Right lobe of liver (tissue), 6 donors: ENCODE measurements at regions not wholly inside any gene's neighbourhood (a gene's known extent, or its start where the extent isn't known, plus 50 kb on each side); places are given as distances from the start of the nearest gene placed in this dataset.

Experiments
- ATAC-seq, 4 donors: fragments of 200-7000 bp; cut with Tn5 transposase; one replicate each; pipeline ENCODE4 v1.9.1; 2020; ENCODE audit warnings: mild to moderate bottlenecking in 4 of 4, moderate library complexity in 4 of 4
- DNase-seq, 3 donors: peaks; one replicate each; pipeline ENCODE4 v3.0.0-alpha.2; 2020
- H3K27ac ChIP-seq, 3 donors: fragments of 200-600 bp; one replicate each; pipeline ENCODE4 v1.8.0; 2022
- H3K27me3 ChIP-seq, 2 donors: fragments of 200-600 bp; one replicate each; pipeline ENCODE4 v1.8.0; 2022
- H3K36me3 ChIP-seq, 4 donors: fragments of 200-600 bp; sonication (generic) in 1 of 4; one replicate each; pipeline versions ENCODE4 v1.5.1 to v1.8.0; 2017 to 2022; ENCODE audit warnings: control low read depth in 1 of 4
- H3K4me1 ChIP-seq, 4 donors: fragments of 200-600 bp; sonication (generic) in 1 of 4; one replicate each; pipeline versions ENCODE4 v1.5.1 to v1.8.0; 2017 to 2022; ENCODE audit warnings: control low read depth in 1 of 4
- H3K4me3 ChIP-seq, 3 donors: fragments of 200-600 bp; one replicate each; pipeline ENCODE4 v1.8.0; 2022
- H3K9me3 ChIP-seq, 4 donors: fragments of 200-600 bp; sonication (generic) in 1 of 4; one replicate each; pipeline versions ENCODE4 v1.5.1 to v1.8.0; 2017 to 2022; ENCODE audit warnings: control low read depth in 1 of 4
- POLR2A ChIP-seq: fragments of 450-650 bp; IDR thresholded peaks from one replicate; pipeline ENCODE4 v1.6.1; 2017; ENCODE audit warnings: antibody characterized with exemption, mild to moderate bottlenecking
- WGBS: methylation state at CpG from one replicate; pipeline ENCODE4 v1.1.6; 2018; ENCODE audit warnings: low coverage, low lambda C conversion rate; ENCODE audit not compliant: insufficient coverage; ENCODE audit errors: missing lambda C conversion rate; 5-methylcytosine and 5-hydroxymethylcytosine counted together
- intact Hi-C, 2 donors: fragments of 100-400 bp; cut with DNase I; formaldehyde crosslinking; loops; one replicate each; pipeline versions ENCODE4 v1.11.2 to v1.14.1; 2022
- TF ChIP-seq, protein P1 (sequence below), 4 donors: fragments of 200-600 bp in 3 of 4; fragments of 450-650 bp in 1 of 4; IDR thresholded peaks; one replicate each; pipeline versions ENCODE4 v1.5.1 to v1.8.0; 2016 to 2022; ENCODE audit warnings: antibody characterized with exemption in 4 of 4, mild to moderate bottlenecking in 2 of 4
- donor health status: DM: no; HTN: yes; CAD: no.
- donor health status: DM: no; HTN: no; CAD: no.
- donor health status: DM: no; HTN: no; CAD: no.
- donor health status: DM: no; HTN: yes; CAD: no.
- donor health status: DM: no; HTN: yes; CAD: no.

DNA sequence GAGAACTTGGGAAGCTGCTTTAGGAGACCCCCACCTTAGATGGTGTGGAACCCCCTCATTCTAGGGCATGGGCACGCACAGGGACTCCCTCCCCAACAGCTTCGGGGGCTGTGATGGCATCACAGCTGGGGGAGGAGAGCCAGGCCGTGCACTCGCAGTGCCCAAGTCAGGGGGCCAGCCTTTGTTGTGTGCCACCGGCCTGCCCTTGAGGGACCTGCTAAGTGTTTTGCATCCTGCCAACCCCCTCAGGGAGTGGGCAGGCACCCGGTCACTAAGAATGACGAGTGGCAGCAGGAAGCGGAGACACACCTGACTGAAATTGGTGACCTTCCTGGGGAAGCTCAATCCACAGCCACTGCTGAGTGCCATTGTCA, 334.9 kb upstream of the SFSWAP start:
- no peak for DNase-seq
- 62% methylated on average over 2 of the region's 8 CpGs for WGBS
- Histone ChIP-seq H3K36me3 (no peaks in the 10 kb centered on the region), H3K27ac (no peak overlapping the region), H3K4me1 (no peaks in the 10 kb centered on the region), H3K27me3 (no peaks in the 10 kb centered on the region), H3K4me3 (no peak overlapping the region), H3K9me3 (no peaks in the 10 kb centered on the region)
- intact Hi-C loops = no loop called here
- TF ChIP-seq POLR2A = no peak
- TF ChIP-seq, protein P1, sequence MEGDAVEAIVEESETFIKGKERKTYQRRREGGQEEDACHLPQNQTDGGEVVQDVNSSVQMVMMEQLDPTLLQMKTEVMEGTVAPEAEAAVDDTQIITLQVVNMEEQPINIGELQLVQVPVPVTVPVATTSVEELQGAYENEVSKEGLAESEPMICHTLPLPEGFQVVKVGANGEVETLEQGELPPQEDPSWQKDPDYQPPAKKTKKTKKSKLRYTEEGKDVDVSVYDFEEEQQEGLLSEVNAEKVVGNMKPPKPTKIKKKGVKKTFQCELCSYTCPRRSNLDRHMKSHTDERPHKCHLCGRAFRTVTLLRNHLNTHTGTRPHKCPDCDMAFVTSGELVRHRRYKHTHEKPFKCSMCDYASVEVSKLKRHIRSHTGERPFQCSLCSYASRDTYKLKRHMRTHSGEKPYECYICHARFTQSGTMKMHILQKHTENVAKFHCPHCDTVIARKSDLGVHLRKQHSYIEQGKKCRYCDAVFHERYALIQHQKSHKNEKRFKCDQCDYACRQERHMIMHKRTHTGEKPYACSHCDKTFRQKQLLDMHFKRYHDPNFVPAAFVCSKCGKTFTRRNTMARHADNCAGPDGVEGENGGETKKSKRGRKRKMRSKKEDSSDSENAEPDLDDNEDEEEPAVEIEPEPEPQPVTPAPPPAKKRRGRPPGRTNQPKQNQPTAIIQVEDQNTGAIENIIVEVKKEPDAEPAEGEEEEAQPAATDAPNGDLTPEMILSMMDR (IDR thresholded peaks at IDR 0.05) = no peak
- ATAC-seq = no peak

DNA sequence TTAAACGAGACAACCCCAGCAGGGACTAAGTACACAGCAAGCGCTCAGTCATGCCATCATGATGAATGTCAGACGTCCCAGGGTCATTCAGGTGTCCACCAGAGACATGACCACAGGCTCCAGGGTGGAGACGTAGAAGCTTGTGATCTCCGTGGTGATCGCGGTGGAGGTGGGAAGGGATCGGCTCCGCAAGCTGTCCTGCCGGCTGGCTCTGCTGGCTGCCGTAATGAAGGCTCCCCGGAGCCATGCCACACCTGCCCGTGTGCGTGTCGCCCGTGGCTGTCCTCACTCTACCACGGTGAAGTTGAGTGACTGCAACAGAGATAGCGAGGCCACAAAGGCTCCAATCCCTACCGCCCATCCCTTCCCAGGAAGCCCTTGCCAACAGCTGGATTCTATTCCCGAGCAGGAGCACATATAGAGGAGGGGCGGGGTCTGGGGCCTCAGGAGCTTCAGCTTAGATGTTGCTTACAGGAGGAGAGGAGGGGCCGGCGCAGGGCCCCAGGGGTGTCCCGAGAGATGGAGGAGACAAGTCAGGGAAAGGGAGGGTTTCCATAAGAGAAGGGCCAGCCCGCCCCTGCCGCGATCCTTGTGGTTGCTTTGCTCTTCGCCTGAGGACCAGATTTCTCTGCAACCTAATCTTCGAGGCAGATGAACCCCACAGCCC, 332.6 kb upstream of the SFSWAP start:
- no peaks in the 10 kb centered on the region for H3K36me3 ChIP-seq
- no peak overlapping the region for H3K27ac ChIP-seq
- TF ChIP-seq, protein P1 (IDR thresholded peaks at IDR 0.05) = no peak
- TF ChIP-seq POLR2A = no peak
- no peak for ATAC-seq
- H3K4me3 ChIP-seq = no peak overlapping the region
- intact Hi-C loops = no loop called here
- H3K27me3 ChIP-seq = no peaks in the 10 kb centered on the region
- no peak for DNase-seq
- WGBS = 58% methylated on average over 2 of the region's 29 CpGs
- H3K4me1 ChIP-seq = no peaks in the 10 kb centered on the region
- H3K9me3 ChIP-seq = no peaks in the 10 kb centered on the region

DNA sequence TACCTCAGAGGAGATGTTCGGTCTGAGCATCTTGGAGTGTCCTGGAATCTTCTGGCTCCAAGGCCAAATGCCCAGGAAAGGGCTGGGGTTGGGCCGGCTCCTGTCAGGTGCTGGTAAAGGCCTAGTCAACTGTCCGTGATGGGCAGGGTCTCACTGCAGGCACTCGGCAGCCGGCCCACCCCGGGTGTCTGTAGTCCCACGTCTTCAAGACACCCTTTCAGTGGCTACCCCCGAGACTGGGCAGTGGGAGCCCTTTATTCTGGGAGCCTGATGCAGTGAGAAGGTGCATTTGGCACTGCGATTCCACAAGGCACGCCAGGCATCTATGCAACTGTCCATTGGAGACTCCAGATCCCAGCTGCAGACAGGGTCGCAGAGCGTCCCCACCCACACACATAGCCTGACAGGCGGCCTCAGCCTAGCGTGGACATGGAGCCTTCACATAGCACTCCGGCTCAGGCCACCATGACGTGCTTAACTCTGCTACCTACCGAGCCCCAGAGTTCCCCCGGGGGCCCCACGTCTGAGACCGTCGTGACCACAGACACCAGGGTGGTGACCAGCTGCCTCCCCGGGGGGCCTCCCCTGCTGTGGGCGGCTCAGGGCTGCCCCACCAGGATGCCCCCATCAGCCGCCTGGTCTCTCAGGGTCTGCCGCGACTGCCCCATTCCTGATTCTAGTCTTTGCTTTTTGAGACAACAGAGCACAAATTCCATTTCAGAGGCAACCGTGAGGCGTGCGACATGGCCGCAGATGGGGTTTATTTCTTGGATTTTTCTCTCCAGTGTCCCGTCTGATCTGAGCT, 331.8 kb upstream of the SFSWAP start:
- WGBS = 57% methylated on average over 14 of the region's 31 CpGs

DNA sequence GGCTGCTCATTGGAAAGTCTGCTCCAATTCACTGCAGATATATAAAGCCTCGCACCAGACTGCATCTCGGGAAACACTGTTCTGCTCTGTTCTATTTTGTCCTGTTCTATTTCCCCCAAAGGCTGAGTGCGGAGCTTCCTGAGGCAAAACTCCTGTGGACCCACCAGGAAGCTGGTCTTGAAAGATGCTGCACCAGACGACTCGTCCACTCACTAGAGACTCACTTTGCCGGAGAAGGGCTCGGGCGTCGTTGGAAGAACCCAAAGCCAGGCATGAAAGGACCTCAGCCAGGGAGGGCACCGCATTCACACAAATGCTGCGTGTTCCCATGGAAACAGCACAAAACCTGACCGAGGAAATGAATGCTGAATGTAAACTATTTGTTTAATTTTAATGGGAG, 331.2 kb upstream of the SFSWAP start:
- WGBS = 40% methylated on average over 10 of the region's 12 CpGs
- Histone ChIP-seq H3K27me3 (no peaks in the 10 kb centered on the region), H3K4me3 (no peak overlapping the region), H3K9me3 (no peaks in the 10 kb centered on the region), H3K4me1 (no peaks in the 10 kb centered on the region), H3K27ac (no peak overlapping the region), H3K36me3 (no peaks in the 10 kb centered on the region)
- TF ChIP-seq POLR2A = no peak
- TF ChIP-seq, protein P1 (IDR thresholded peaks at IDR 0.05) = no peak
- intact Hi-C loops = no loop called here
- ATAC-seq (no peak), DNase-seq (no peak)

More for the DNA sequence above, 331.8 kb upstream of the SFSWAP start:
- intact Hi-C loops = no loop called here
- H3K27me3 ChIP-seq = no peaks in the 10 kb centered on the region
- ATAC-seq (no peak), DNase-seq (no peak)
- no peaks in the 10 kb centered on the region for H3K9me3 ChIP-seq
- no peak overlapping the region for H3K4me3 ChIP-seq
- TF ChIP-seq, protein P1 (IDR thresholded peaks at IDR 0.05) = no peak
- TF ChIP-seq POLR2A = no peak
- no peak overlapping the region for H3K27ac ChIP-seq
- no peaks in the 10 kb centered on the region for H3K4me1 ChIP-seq
- H3K36me3 ChIP-seq = no peaks in the 10 kb centered on the region
